CD14-positive monocyte (primary cell): ENCODE measurements at regions not wholly inside any gene's neighbourhood (a gene's known extent, or its start where the extent isn't known, plus 50 kb on each side); places are given as distances from the start of the nearest gene placed in this dataset.

Source experiments
- DNase-seq, 3 donors: peaks; one replicate each; pipeline ENCODE4 v3.0.0-alpha.2; 2011 to 2022
- H2AFZ ChIP-seq: 2 replicates; pipeline ENCODE4 v1.6.0; 2012; ENCODE audit warnings: mild to moderate bottlenecking, low read depth, low read length, inconsistent platforms; ENCODE audit not compliant: insufficient read depth, poor library complexity, severe bottlenecking
- H3K27ac ChIP-seq, 2 donors: 1 replicate in 1 of 2; 2 replicates in 1 of 2; pipeline ENCODE4 v1.5.1; 2012 to 2013; ENCODE audit warnings: low read length in 2 of 2, control low read depth in 1 of 2, inconsistent platforms in 1 of 2, low read depth in 1 of 2, mild to moderate bottlenecking in 1 of 2
- H3K27me3 ChIP-seq, 2 donors: one replicate each; pipeline versions ENCODE4 v1.6.0 to v1.6.1; 2011 to 2013; ENCODE audit warnings: low read length in 2 of 2; ENCODE audit not compliant: control insufficient read depth in 2 of 2, insufficient read depth in 2 of 2
- H3K36me3 ChIP-seq, 2 donors: replicated peaks in 1 of 2; 1 replicate in 1 of 2; 2 replicates in 1 of 2; pipeline versions ENCODE4 v1.5.1 to v1.6.1; 2012 to 2013; ENCODE audit warnings: low read length in 2 of 2, control low read depth in 1 of 2, inconsistent platforms in 1 of 2, mild to moderate bottlenecking in 1 of 2; ENCODE audit not compliant: insufficient read depth in 2 of 2, control insufficient read depth in 1 of 2
- H3K4me1 ChIP-seq, 2 donors: 1 replicate in 1 of 2; 2 replicates in 1 of 2; pipeline versions ENCODE4 v1.5.1 to v1.6.1; 2012 to 2013; ENCODE audit warnings: low read length in 2 of 2, control low read depth in 1 of 2, inconsistent platforms in 1 of 2, mild to moderate bottlenecking in 1 of 2, moderate library complexity in 1 of 2; ENCODE audit not compliant: insufficient read depth in 2 of 2, control insufficient read depth in 1 of 2
- H3K4me2 ChIP-seq: replicated peaks from 2 replicates; pipeline ENCODE3; 2012; ENCODE audit warnings: low read length, moderate library complexity, mild to moderate bottlenecking; ENCODE audit not compliant: poor library complexity, severe bottlenecking; ENCODE audit errors: extremely low read depth
- H3K4me3 ChIP-seq, 3 experiments: fragments of 200-600 bp in 1 of 3; sonication (generic) in 1 of 3; replicated peaks in 1 of 3; 1 replicate in 2 of 3; 2 replicates in 1 of 3; pipeline ENCODE4 v1.5.1; 2011 to 2013; ENCODE audit warnings: low read length in 3 of 3, mild to moderate bottlenecking in 3 of 3, control low read depth in 2 of 3, low read depth in 2 of 3, inconsistent platforms in 1 of 3, moderate library complexity in 1 of 3
- H3K79me2 ChIP-seq: 2 replicates; pipeline ENCODE4 v1.6.0; 2012; ENCODE audit warnings: mild to moderate bottlenecking, control low read depth, inconsistent platforms, low read length, moderate library complexity; ENCODE audit not compliant: insufficient read depth
- H3K9ac ChIP-seq: 2 replicates; pipeline ENCODE4 v1.6.0; 2017; ENCODE audit warnings: low read length, mild to moderate bottlenecking; ENCODE audit not compliant: insufficient read depth, poor library complexity, severe bottlenecking
- H3K9me3 ChIP-seq, 2 donors: replicated peaks in 1 of 2; 1 replicate in 1 of 2; 2 replicates in 1 of 2; pipeline versions ENCODE4 v1.5.1 to v1.6.1; 2012 to 2013; ENCODE audit warnings: low read length in 2 of 2, control low read depth in 1 of 2; ENCODE audit not compliant: control insufficient read depth in 1 of 2, insufficient read depth in 1 of 2
- H4K20me1 ChIP-seq: 2 replicates; pipeline ENCODE4 v1.6.0; 2012; ENCODE audit warnings: mild to moderate bottlenecking, low read length, control low read depth, moderate library complexity; ENCODE audit not compliant: insufficient read depth
- H3K27ac Mint-ChIP-seq, 7 donors: one replicate each; pipeline ENCODE4 v1.8.0; 2020; ENCODE audit warnings: mild to moderate bottlenecking in 7 of 7, mixed read lengths in 7 of 7, moderate library complexity in 6 of 7, inconsistent platforms in 2 of 7
- H3K27me3 Mint-ChIP-seq, 3 donors: one replicate each; pipeline ENCODE4 v1.8.0; 2021 to 2022; ENCODE audit warnings: low read depth in 3 of 3, mild to moderate bottlenecking in 3 of 3, mixed read lengths in 3 of 3, moderate library complexity in 3 of 3, inconsistent platforms in 1 of 3
- H3K36me3 Mint-ChIP-seq, 2 donors: one replicate each; pipeline ENCODE4 v1.8.0; 2020; ENCODE audit warnings: mixed read lengths in 2 of 2, inconsistent platforms in 1 of 2, mild to moderate bottlenecking in 1 of 2
- H3K4me1 Mint-ChIP-seq: one replicate; pipeline ENCODE4 v1.8.0; 2020; ENCODE audit warnings: mild to moderate bottlenecking, mixed read lengths
- H3K4me3 Mint-ChIP-seq, 2 donors: one replicate each; pipeline ENCODE4 v1.8.0; 2020; ENCODE audit warnings: mild to moderate bottlenecking in 2 of 2, mixed read lengths in 2 of 2, moderate library complexity in 1 of 2
- H3K9me3 Mint-ChIP-seq, 7 donors: one replicate each; pipeline ENCODE4 v1.8.0; 2020 to 2022; ENCODE audit warnings: mixed read lengths in 7 of 7, mild to moderate bottlenecking in 6 of 7, moderate library complexity in 6 of 7, inconsistent platforms in 2 of 7
- CTCF ChIP-seq: fragments of 200-600 bp; IDR thresholded peaks from one replicate; pipeline ENCODE4 v1.8.0; 2022; ENCODE audit warnings: antibody characterized with exemption, mild to moderate bottlenecking
- WGBS: methylation state at CpG from one replicate; pipeline ENCODE4 v1.1.5; 2013; ENCODE audit warnings: missing lambda C conversion rate; ENCODE audit not compliant: insufficient coverage; 5-methylcytosine and 5-hydroxymethylcytosine counted together
- intact Hi-C, 2 donors: fragments of 100-400 bp; cut with micrococcal nuclease; formaldehyde crosslinking; loops; one replicate each; pipeline versions ENCODE4 v1.15.0 to v1.15.1; 2023

GRCh38 chr9:101858026-101858425, 119.6 kb upstream of the GRIN3A start:
- H3K9me3 Mint-ChIP-seq = peaks cover 0 to 2% (median 0%) of the 10 kb centered on the region in 7 donors
- H3K27ac Mint-ChIP-seq = no peak overlapping the region
- Histone ChIP-seq H3K4me2 (no peak overlapping the region), H3K4me3 (no peak overlapping the region), H3K9ac (no peak overlapping the region), H3K27ac (no peak overlapping the region), H3K79me2 (no peaks in the 10 kb centered on the region), H3K27me3 (no peaks in the 10 kb centered on the region), H3K9me3 (no peaks in the 10 kb centered on the region), H3K4me1 (no peaks in the 10 kb centered on the region), H4K20me1 (no peaks in the 10 kb centered on the region), H3K36me3 (no peaks in the 10 kb centered on the region), H2AFZ (no peak overlapping the region)
- H3K4me1 Mint-ChIP-seq = no peaks in the 10 kb centered on the region
- H3K27me3 Mint-ChIP-seq = peaks cover 0 to 2% (median 0%) of the 10 kb centered on the region in 3 donors
- H3K4me3 Mint-ChIP-seq = no peak overlapping the region
- WGBS = 83% methylated on average over 5 of the region's 5 CpGs
- TF ChIP-seq CTCF = no peak
- H3K36me3 Mint-ChIP-seq = no peaks in the 10 kb centered on the region
- intact Hi-C loops = no loop called here
- no peak for DNase-seq

GRCh38 chr9:101849102-101849707, 110.8 kb upstream of the GRIN3A start:
- Mint-ChIP-seq H3K4me3 (no peak overlapping the region), H3K36me3 (no peaks in the 10 kb centered on the region), H3K27ac (no peak overlapping the region), H3K4me1 (no peaks in the 10 kb centered on the region), H3K9me3 (peaks cover 0 to 5% (median 0%) of the 10 kb centered on the region in 7 donors), H3K27me3 (peaks cover 0 to 2% (median 0%) of the 10 kb centered on the region in 3 donors)
- DNase-seq = no peak
- intact Hi-C loops = no loop called here
- H3K9me3 ChIP-seq = no peaks in the 10 kb centered on the region
- H3K27ac ChIP-seq = no peak overlapping the region
- no peaks in the 10 kb centered on the region for H3K27me3 ChIP-seq
- no peaks in the 10 kb centered on the region for H3K36me3 ChIP-seq
- H2AFZ ChIP-seq = no peak overlapping the region
- H3K79me2 ChIP-seq = no peaks in the 10 kb centered on the region
- no peak for TF ChIP-seq CTCF
- no peak overlapping the region for H3K9ac ChIP-seq
- no peak overlapping the region for H3K4me3 ChIP-seq
- no peaks in the 10 kb centered on the region for H4K20me1 ChIP-seq
- no peak overlapping the region for H3K4me2 ChIP-seq
- 100% methylated on average over 1 of the region's 1 CpG for WGBS
- no peaks in the 10 kb centered on the region for H3K4me1 ChIP-seq
